ENCODE measurements at regions not wholly inside any gene's neighbourhood (a gene's known extent, or its start where the extent isn't known, plus 50 kb on each side); places are given as distances from the start of the nearest gene placed in this dataset.
"Not testable (repeated sequence)": the region's sequence is repeated elsewhere in the genome, so short reads cannot be mapped to it uniquely, and the experiment has no call there.

GRCh38 chr2:122749405-122749804, 994.0 kb downstream of the TSN start:
- no peak for DNase-seq

GRCh38 chr2:122750095-122750494, 994.6 kb downstream of the TSN start:
- DNase-seq: no peak

GRCh38 chr2:122750808-122751207, 995.4 kb downstream of the TSN start:
- DNase-seq: no peak

DNA sequence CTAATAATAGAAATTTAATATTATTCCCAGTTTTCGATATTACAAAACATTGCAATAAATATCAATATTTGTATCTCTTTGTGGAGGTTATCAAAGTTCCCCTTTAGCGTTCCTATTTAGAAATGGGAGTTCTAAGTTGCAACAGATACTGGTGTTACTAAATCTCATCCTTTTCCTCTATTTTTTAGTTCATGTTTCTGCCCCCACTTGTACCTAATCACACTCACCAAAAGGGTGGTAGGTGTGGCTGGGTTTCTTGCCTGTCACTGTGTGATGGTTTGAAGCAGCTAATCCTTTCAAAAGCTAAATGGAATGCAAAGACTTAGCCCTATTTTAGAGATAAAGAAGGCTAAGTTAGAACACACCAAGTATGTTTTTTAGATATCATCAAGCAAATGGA, 997.9 kb downstream of the TSN start:
- DNase-seq: no peak

DNA sequence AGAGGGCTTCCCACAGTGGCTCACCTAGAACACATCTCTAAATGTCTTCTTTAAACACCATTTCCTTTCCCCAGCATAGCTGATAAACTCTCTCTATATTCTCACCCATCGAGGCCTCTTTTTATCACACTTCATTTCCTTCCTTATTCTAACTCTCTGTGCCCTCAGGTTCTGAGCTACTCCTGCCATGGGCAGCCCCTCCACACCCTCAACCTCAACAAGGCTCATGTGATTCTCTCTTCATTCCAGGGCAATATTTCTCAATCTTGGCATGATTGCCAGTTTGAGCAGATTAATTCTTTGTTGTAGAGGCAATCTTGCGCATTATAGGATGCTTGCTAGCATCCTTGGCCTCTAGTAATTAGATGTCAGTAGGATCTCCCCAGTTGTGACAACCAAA, 999.1 kb downstream of the TSN start:
- DNase-seq: no peak

- no peak for DNase-seq
Measured at GRCh38 chr2:122755281-122755780, 999.9 kb downstream of the TSN start.

DNA sequence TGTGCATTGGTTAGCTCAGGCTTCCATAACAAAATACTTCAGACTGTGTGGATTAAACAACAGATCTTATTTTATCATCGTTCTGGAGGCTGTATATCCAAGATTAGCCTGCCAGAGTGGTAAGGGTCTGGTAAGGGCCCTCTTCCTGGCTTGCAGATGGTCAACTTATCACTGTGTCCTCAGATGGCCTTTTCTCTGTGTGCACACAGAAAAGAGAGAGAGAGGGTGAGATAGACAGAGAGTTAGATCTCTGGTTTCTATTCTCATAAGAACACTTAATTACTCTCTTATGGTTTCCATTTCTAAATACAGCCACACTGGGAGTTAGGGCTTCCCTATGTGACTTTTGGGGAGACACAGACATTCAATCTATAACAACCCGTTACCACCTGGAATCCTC, 1003.5 kb downstream of the TSN start:
- DNase-seq: no peak

- no peak for DNase-seq
Measured at GRCh38 chr2:122764014-122764413, 1008.6 kb downstream of the TSN start.

GRCh38 chr2:122780251-122780650, 1024.8 kb downstream of the TSN start:
- no peak for DNase-seq

DNA sequence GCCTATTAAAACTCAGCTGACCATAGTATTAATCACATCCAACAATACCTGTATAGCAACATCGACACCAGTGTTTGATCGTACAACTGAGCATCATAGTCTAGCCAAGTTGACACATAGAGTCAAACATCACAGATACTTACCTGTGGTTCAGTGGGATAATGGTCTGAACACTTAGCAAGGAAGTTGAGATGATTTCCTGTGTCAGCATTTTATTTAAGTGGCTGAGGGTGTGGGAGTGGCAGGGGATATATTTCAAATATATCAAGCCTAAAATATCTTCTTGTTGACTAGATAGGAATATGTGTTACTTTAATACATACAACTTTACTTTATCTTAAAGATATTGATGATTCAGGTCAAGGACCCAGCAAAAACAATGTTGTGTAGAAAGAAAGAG, 1038.6 kb downstream of the TSN start:
- DNase-seq: no peak

DNA sequence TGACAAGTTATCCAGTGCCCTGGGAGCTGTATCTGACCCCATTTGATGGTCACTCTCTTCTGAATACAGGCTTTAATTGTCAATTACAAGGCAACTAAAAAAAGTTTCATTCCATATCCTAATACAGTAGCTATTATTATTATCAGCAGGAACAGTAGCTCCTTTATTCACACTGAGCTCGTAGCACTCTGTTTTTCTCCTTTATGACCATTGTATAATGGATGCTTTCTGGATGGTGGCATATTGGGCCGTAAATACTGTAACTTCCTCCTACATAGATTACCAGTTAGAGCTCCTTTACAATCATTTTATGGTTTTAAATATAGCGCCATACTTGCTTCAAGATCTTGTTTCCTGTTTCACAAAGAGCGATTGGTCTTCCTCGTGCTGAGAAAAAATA, 1040.3 kb downstream of the TSN start:
- DNase-seq: no peak

DNA sequence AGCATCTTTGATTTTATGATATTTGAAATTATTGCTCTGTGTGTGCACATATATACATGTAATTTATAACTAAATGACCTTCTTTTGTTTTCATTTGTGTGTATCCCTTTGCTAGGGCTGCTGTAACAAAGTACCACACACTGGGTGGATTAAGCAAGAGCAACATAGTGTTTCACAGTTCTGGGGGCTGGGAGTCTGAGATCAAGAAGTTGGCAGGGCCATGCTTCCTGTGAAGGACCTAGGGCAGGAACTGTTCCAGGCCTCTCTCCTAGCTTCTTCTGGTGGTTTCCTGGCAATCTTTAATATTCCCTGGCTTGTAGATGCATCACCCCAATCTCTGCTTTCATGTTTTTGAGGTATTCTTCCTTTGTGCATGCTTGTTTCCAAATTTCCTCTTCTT, 1043.9 kb downstream of the TSN start:
- DNase-seq: no peak

DNA sequence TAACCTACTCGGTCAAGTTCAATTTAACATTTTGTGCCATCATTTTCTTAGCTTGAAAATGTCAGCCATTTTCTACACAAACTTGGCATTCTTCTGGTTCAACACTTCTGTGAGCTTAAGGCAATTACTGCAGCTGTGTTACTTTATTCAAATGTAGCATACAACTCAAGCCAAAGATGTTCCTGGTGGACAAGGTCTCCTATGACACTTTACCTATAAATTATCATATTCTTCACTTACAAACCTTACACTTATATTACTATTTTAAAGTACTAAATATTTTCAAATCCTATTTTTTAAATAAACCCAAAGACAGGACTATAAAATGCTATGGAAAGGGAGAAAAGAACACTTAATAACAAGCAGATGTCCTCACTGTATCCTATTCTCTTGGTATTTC, 1045.3 kb downstream of the TSN start:
- DNase-seq: no peak

DNA sequence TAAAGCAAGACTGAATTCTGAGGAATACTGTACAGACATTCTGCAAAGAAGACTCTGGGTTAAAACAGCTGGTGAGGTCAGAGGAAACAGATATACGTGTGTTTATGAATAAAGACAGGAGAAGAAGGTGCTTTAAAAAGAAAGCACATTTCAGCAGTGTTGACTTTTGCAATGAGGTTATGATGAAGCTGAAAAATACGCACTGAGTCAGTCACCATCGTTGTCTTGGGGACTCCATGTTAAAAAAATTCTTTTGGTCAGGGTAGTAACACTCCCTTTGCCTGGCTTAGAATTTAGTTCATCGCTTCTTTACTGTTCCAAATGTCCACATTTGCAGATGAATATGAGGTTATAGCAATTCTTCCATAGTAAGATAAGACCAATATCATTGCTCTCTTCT, 1049.0 kb downstream of the TSN start:
- DNase-seq: no peak

DNA sequence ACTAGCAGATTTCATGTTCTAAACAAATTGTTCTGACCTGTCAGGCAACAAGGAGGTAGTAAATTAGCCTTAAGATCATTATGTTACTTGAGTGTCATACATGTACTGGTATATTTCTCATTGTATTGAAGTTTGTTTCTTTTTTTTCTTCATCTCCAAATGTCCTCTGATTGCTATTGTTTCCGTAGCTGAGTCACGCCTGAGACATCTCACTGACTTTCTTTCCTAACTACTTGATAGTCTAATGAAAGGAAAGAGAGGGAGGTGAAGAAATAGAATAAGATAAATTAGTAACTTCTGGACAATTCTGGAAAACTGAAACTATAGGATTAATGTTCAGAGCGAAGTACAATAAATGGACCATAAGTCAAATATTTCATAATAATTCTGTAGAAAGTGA, 1049.9 kb downstream of the TSN start:
- no peak for DNase-seq

- DNase-seq: no peak
Measured at GRCh38 chr2:122808286-122808969, 1053.0 kb downstream of the TSN start.

GRCh38 chr2:122812214-122812613, 1056.8 kb downstream of the TSN start:
- DNase-seq: not testable (repeated sequence)

- no peak for DNase-seq
Measured at GRCh38 chr2:122815120-122815519, 1059.7 kb downstream of the TSN start.

DNA sequence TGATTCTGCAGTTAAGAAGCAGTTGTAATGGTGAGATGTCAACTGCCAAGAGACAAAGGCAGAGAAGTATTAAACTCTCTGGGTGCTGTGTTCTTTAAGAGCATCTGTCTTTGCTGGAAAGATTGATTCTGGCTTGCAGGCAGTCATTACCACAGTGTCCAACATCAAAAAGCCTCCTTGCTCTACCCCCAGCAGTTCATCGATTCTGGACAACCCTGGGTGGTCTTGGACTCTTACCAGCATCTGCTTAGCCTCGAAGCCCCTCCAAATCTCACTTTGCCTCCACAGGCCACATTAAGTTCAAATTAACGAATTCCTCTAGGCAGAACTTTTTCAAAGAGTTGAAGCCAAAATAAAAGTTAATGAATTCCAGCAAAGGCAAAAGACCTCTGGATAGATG, 1061.4 kb downstream of the TSN start:
- DNase-seq: no peak

DNA sequence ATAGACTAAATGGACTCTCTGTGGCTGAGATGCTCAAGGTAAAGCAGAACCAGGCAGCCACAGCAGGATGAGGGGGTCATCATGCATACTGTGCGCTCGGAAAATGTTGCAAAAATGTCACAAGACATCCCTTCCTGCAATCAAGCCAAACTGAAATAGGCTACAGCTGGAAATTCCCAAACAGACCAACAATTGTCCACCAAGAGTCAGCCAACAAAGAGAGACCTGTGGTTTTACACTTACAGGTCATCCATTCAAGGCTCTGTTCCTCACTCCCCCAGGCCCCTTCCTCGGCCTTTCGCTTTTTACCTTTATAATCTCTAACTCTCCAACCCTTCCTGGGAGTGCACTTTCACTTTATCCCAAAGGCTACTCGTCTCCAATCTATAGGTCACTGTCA, 1066.9 kb downstream of the TSN start:
- DNase-seq: no peak

GRCh38 chr2:122830157-122830556, 1074.7 kb downstream of the TSN start:
- no peak for DNase-seq

DNA sequence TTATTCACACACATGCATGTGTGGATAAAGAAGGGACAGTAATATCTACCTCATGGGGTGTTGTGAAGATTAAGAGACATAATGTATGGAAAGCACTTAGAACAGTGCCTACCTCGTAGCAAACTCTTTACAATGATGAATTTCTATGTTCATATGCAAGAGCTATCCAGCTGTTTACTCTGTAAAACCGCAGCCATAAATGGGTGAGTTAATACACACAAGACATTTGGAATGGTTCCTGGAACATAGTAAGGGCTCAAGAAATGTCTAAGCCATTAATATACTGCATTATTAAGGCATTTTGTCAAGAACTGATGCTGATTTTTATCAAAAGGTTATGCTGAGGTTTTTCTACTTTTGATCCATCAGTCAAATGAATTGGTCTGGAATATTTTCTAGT, 1076.2 kb downstream of the TSN start:
- DNase-seq: no peak

GRCh38 chr2:122843503-122843902, 1088.1 kb downstream of the TSN start:
- no peak for DNase-seq

DNA sequence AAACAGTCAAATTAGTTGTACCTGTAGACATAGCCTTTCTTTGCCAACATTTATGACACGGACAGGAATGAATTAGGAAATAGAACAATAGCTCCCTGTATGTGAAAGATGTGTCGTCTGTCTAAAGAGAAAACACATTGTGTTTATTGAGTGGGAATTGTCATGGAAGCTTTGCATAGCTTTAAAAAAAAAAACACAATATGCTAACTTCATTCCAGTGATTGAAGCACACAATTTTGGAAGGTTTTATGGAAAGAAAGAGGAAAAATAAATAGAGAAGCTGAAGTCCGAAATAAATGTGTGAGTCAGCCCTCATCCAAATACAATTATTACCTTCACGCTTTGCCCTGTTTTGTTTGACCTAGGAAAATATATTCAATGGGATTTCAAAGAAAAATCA, 1095.7 kb downstream of the TSN start:
- no peak for DNase-seq

DNA sequence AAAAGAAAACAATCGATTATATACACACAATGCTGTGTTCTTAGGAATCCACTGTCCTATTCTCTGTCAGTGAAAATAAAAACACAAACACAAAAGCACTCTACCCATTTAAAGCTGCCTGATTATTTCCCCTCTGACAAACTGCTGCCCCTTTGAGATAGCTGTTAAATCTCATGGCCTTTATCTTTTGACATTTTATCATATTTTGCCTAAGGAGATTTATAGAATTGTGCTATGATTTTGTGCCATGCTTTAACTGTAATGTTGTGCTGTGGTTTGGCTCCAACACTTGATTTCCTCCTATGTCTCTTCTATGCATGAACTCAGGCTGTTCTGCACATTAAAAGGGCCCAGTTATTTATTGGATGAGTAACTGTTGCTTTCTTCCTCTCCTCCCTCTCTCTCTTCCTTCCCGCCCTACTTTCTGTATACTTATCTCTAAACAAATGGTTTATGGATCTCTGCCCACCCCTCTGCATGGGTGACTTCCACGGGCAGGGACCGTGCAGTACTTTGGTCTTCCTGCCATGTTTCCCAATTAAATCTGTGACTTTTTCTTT, 1096.6 kb downstream of the TSN start:
- no peak for DNase-seq

All from CD4-positive, alpha-beta T cell treated with Interleukin-12 subunit alpha and Interleukin-12 subunit beta, for 1 hour (primary cell).